MM.1S (cell line): ENCODE measurements at regions not wholly inside any gene's neighbourhood (a gene's known extent, or its start where the extent isn't known, plus 50 kb on each side); places are given as distances from the start of the nearest gene placed in this dataset.

ENCODE experiments used
- EZH2 ChIP-seq: fragments of 300-600 bp; sonication (generic); optimal IDR thresholded peaks from 2 replicates; pipeline ENCODE3; 2017; ENCODE audit warnings: low read depth, mild to moderate bottlenecking, antibody characterized with exemption, low read length, mixed read lengths
- TF ChIP-seq, protein P1 (sequence below): fragments of 300-600 bp; sonication (generic); IDR thresholded peaks from 2 replicates; pipeline ENCODE4 v1.5.1; 2016; ENCODE audit warnings: antibody characterized with exemption, low read length, mixed read lengths

DNA sequence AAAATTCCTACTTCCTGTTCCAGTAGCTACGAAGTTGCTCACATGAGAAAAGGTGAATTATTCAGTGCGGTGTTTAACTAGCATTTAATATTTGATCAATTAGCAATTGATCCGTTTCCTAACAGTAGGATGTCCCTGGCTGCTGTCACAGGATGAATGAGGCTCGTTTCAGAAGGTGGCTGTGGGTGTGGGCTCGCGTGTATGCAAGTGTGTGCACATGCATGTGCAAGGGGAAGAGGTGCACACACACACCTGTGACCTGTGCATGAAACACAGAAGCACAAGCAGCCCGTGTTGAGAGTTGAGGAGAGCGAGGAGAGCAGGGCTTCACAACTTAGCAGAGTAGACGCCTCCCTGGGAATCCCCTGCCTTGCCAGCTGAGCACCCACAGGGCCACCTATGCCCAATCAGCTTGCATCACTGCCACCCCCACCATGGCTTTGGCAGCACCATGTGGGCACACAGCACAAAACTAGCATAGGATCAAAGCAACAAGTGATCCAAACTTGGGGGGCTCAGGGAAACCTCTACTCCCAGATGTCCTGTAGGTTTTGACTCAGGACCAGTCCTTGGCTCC, 107.2 kb downstream of the C5orf15 start:
- TF ChIP-seq, protein P1, sequence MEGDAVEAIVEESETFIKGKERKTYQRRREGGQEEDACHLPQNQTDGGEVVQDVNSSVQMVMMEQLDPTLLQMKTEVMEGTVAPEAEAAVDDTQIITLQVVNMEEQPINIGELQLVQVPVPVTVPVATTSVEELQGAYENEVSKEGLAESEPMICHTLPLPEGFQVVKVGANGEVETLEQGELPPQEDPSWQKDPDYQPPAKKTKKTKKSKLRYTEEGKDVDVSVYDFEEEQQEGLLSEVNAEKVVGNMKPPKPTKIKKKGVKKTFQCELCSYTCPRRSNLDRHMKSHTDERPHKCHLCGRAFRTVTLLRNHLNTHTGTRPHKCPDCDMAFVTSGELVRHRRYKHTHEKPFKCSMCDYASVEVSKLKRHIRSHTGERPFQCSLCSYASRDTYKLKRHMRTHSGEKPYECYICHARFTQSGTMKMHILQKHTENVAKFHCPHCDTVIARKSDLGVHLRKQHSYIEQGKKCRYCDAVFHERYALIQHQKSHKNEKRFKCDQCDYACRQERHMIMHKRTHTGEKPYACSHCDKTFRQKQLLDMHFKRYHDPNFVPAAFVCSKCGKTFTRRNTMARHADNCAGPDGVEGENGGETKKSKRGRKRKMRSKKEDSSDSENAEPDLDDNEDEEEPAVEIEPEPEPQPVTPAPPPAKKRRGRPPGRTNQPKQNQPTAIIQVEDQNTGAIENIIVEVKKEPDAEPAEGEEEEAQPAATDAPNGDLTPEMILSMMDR, result no peak
- TF ChIP-seq EZH2, result no peak
